Endodermal cell (in vitro differentiated cells): ENCODE measurements at regions not wholly inside any gene's neighbourhood (a gene's known extent, or its start where the extent isn't known, plus 50 kb on each side); places are given as distances from the start of the nearest gene placed in this dataset.

Experiments
- DNase-seq: peaks from one replicate; pipeline ENCODE4 v3.0.0-alpha.2; 2017
- H3K27ac ChIP-seq: 2 replicates; pipeline ENCODE4 v1.5.1; 2013; ENCODE audit warnings: mild to moderate bottlenecking, low read depth, low read length, moderate library complexity
- H3K27me3 ChIP-seq: 2 replicates; pipeline ENCODE4 v1.6.1; 2013; ENCODE audit warnings: mild to moderate bottlenecking, low read length, moderate library complexity; ENCODE audit not compliant: insufficient read depth, control insufficient read depth, poor library complexity, severe bottlenecking
- H3K36me3 ChIP-seq: 2 replicates; pipeline ENCODE4 v1.7.0; 2013; ENCODE audit warnings: mild to moderate bottlenecking, low read length, moderate library complexity; ENCODE audit not compliant: control insufficient read depth, insufficient read depth
- H3K4me1 ChIP-seq: one replicate; pipeline ENCODE4 v1.7.0; 2013; ENCODE audit warnings: low read length; ENCODE audit not compliant: control insufficient read depth, insufficient read depth
- H3K4me3 ChIP-seq: 2 replicates; pipeline ENCODE4 v1.5.1; 2013; ENCODE audit warnings: mild to moderate bottlenecking, low read length, moderate library complexity
- H3K9ac ChIP-seq: 2 replicates; pipeline ENCODE4 v1.6.1; 2013; ENCODE audit warnings: mild to moderate bottlenecking, low read length, moderate library complexity; ENCODE audit not compliant: poor library complexity, severe bottlenecking; ENCODE audit errors: extremely low read depth
- H3K9me3 ChIP-seq: 2 replicates; pipeline ENCODE4 v1.6.1; 2013; ENCODE audit warnings: mild to moderate bottlenecking, low read length, moderate library complexity; ENCODE audit not compliant: control insufficient read depth
- H3K27ac Mint-ChIP-seq: 2 replicates; pipeline ENCODE4 v1.8.0; 2020; ENCODE audit warnings: mixed read lengths
- H3K27me3 Mint-ChIP-seq: 2 replicates; pipeline ENCODE4 v1.8.0; 2021; ENCODE audit warnings: mild to moderate bottlenecking, mixed read lengths; ENCODE audit not compliant: insufficient read depth
- H3K36me3 Mint-ChIP-seq: 2 replicates; pipeline ENCODE4 v1.8.0; 2020; ENCODE audit warnings: low read depth, mixed read lengths
- H3K4me1 Mint-ChIP-seq: 2 replicates; pipeline ENCODE4 v1.8.0; 2020; ENCODE audit warnings: mixed read lengths
- H3K4me3 Mint-ChIP-seq: 2 replicates; pipeline ENCODE4 v1.8.0; 2020; ENCODE audit warnings: mild to moderate bottlenecking, moderate library complexity, mixed read lengths
- H3K9me3 Mint-ChIP-seq: 2 replicates; pipeline ENCODE4 v1.8.0; 2020; ENCODE audit warnings: mild to moderate bottlenecking, mixed read lengths
- CTCF ChIP-seq: fragments of 200-600 bp; sonication (generic); conservative IDR thresholded peaks from 2 replicates; pipeline ENCODE4 v1.5.0; 2021; ENCODE audit warnings: antibody characterized with exemption, mild to moderate bottlenecking
- WGBS, 2 experiments: methylation state at CpG; one replicate each; pipeline versions ENCODE4 v1.1.5 to v1.1.7; 2013; ENCODE audit warnings: missing lambda C conversion rate in 2 of 2, mixed read lengths in 1 of 2; ENCODE audit not compliant: insufficient coverage in 1 of 2, insufficient read length in 1 of 2; 5-methylcytosine and 5-hydroxymethylcytosine counted together

- no peak for TF ChIP-seq CTCF
- H3K9me3 Mint-ChIP-seq = no peaks in the 10 kb centered on the region
- no peaks in the 10 kb centered on the region for H3K36me3 Mint-ChIP-seq
Observed at GRCh38 chr5:28737222-28737621, 1698.8 kb upstream of the CDH9 start.

GRCh38 chr5:28734396-28734795 lies 1696.0 kb upstream of the CDH9 start:
- peaks cover 6% of the 10 kb centered on the region for H3K9me3 ChIP-seq
- H3K4me3 ChIP-seq = no peak overlapping the region
- H3K27me3 ChIP-seq = no peaks in the 10 kb centered on the region
- no peaks in the 10 kb centered on the region for H3K36me3 ChIP-seq
- TF ChIP-seq CTCF = peak; percentile 50
- Mint-ChIP-seq H3K9me3 (no peaks in the 10 kb centered on the region), H3K36me3 (no peaks in the 10 kb centered on the region), H3K4me3 (no peak overlapping the region), H3K4me1 (peaks cover 7% of the 10 kb centered on the region), H3K27ac (no peak overlapping the region), H3K27me3 (no peaks in the 10 kb centered on the region)
- H3K4me1 ChIP-seq = peaks cover 3% of the 10 kb centered on the region
- DNase-seq = no peak
- no peak overlapping the region for H3K27ac ChIP-seq
- 86% methylated on average over 3 of the region's 3 CpGs; no CpG with 5 or more reads in 1 of the 2 experiments for WGBS, 2 experiments
- no peak overlapping the region for H3K9ac ChIP-seq

More at GRCh38 chr5:28737222-28737621, 1698.8 kb upstream of the CDH9 start:
- Histone ChIP-seq H3K36me3 (no peaks in the 10 kb centered on the region), H3K27me3 (no peaks in the 10 kb centered on the region), H3K27ac (no peak overlapping the region), H3K4me1 (no peaks in the 10 kb centered on the region), H3K9ac (no peak overlapping the region), H3K9me3 (no peaks in the 10 kb centered on the region), H3K4me3 (no peak overlapping the region)
- no peak overlapping the region for H3K4me3 Mint-ChIP-seq
- no peaks in the 10 kb centered on the region for H3K27me3 Mint-ChIP-seq
- peaks cover 4% of the 10 kb centered on the region for H3K4me1 Mint-ChIP-seq
- DNase-seq = no peak
- no peak overlapping the region for H3K27ac Mint-ChIP-seq

- Mint-ChIP-seq H3K4me1 (peaks cover 7% of the 10 kb centered on the region), H3K4me3 (no peak overlapping the region), H3K36me3 (no peaks in the 10 kb centered on the region), H3K27ac (no peak overlapping the region), H3K27me3 (no peaks in the 10 kb centered on the region), H3K9me3 (no peaks in the 10 kb centered on the region)
- H3K4me1 ChIP-seq = peaks cover 3% of the 10 kb centered on the region
- no peaks in the 10 kb centered on the region for H3K36me3 ChIP-seq
- TF ChIP-seq CTCF = no peak
- no peak for DNase-seq
- no CpG with 5 or more reads among the region's 1 CpG for WGBS, 2 experiments
- peaks cover 6% of the 10 kb centered on the region for H3K9me3 ChIP-seq
- no peak overlapping the region for H3K9ac ChIP-seq
- no peak overlapping the region for H3K27ac ChIP-seq
- H3K4me3 ChIP-seq = no peak overlapping the region
- no peaks in the 10 kb centered on the region for H3K27me3 ChIP-seq
Observed at GRCh38 chr5:28729067-28729466, 1690.7 kb upstream of the CDH9 start.
